Esophagus muscularis mucosa (tissue), 4 donors: ENCODE measurements at regions not wholly inside any gene's neighbourhood (a gene's known extent, or its start where the extent isn't known, plus 50 kb on each side); places are given as distances from the start of the nearest gene placed in this dataset.
A peak's percentile ranks its signal among the peaks of the same experiment; 100 is the strongest.

Experiments used
- DNase-seq: peaks from one replicate; pipeline ENCODE4 v3.0.0-alpha.2; 2017; ENCODE audit errors: extremely low spot score
- H3K27ac ChIP-seq, 4 donors: fragments of 200-600 bp; sonication (generic); replicated peaks in 1 of 4; 1 replicate in 3 of 4; 2 replicates in 1 of 4; pipeline ENCODE4 v1.5.1; 2016 to 2019; ENCODE audit warnings: mild to moderate bottlenecking in 1 of 4
- H3K27me3 ChIP-seq, 4 donors: fragments of 200-600 bp; sonication (generic); one replicate each; pipeline versions ENCODE4 v1.5.1 to v1.6.0; 2016 to 2019
- H3K36me3 ChIP-seq, 4 donors: fragments of 200-600 bp; sonication (generic); one replicate each; pipeline ENCODE4 v1.5.1; 2016 to 2019
- H3K4me1 ChIP-seq, 4 donors: fragments of 200-600 bp; sonication (generic); one replicate each; pipeline ENCODE4 v1.5.1; 2016 to 2019
- H3K4me3 ChIP-seq, 4 donors: fragments of 200-600 bp; sonication (generic); 1 replicate in 2 of 4; 2 replicates in 2 of 4; pipeline ENCODE4 v1.5.1; 2016 to 2019; ENCODE audit warnings: mild to moderate bottlenecking in 4 of 4, moderate library complexity in 1 of 4
- H3K9me3 ChIP-seq, 4 donors: fragments of 200-600 bp; sonication (generic); 1 replicate in 3 of 4; 2 replicates in 1 of 4; pipeline ENCODE4 v1.5.1; 2016 to 2019
- EP300 ChIP-seq: sonication (generic); formaldehyde crosslinking; IDR thresholded peaks from one replicate; pipeline ENCODE4 v1.6.1; 2017; ENCODE audit warnings: antibody characterized with exemption
- POLR2A ChIP-seq: fragments of 450-650 bp; IDR thresholded peaks from one replicate; pipeline ENCODE4 v1.6.1; 2017; ENCODE audit warnings: antibody characterized with exemption, moderate library complexity, mild to moderate bottlenecking, low read depth
- POLR2AphosphoS5 ChIP-seq, 2 donors: sonication (generic); formaldehyde crosslinking; IDR thresholded peaks; one replicate each; pipeline ENCODE4 v1.6.1; 2017; ENCODE audit warnings: antibody characterized with exemption in 2 of 2
- whole genome bisulfite sequencing: methylation state at CpG from one replicate; pipeline ENCODE4 v1.1.5; 2018; 5-methylcytosine and 5-hydroxymethylcytosine counted together
- intact Hi-C: fragments of 100-400 bp; cut with DNase I; formaldehyde crosslinking; loops from one replicate; pipeline ENCODE4 v1.15.1; 2023
- TF ChIP-seq, protein P1 (sequence below), 3 experiments: fragments of 200-600 bp in 2 of 3; fragments of 450-650 bp in 1 of 3; sonication (generic) in 2 of 3; IDR thresholded peaks; one replicate each; pipeline ENCODE4 v1.5.1; 2017 to 2019; ENCODE audit warnings: antibody characterized with exemption in 3 of 3, mild to moderate bottlenecking in 2 of 3, moderate library complexity in 1 of 3

DNA sequence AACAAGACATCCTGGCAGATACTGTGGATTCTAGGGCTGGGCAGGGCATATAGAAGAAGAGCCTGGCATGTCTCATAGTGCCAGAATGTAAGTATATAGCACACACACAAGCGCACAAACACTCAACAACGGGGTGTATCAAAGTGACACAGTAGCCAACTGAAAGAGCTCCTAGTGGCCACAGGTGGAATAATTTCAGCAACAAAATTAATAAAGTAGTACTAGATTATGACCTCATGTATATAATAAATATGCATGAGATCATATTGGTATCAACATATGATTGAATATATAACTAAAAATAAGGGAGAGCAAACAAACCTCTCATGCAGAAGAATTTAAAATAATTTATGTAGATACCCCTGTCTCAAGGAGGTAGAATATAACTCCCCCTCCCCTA lies 72.4 kb upstream of the CXCL12 start:
- no peaks in the 10 kb centered on the region for H3K27me3 ChIP-seq
- WGBS = 98% methylated on average over 2 of the region's 2 CpGs
- no peak overlapping the region for H3K4me3 ChIP-seq
- no peaks in the 10 kb centered on the region for H3K36me3 ChIP-seq
- no peak overlapping the region for H3K27ac ChIP-seq
- DNase-seq = peak; percentile 29
- no peaks in the 10 kb centered on the region for H3K9me3 ChIP-seq
- intact Hi-C loops = no loop called here
- TF ChIP-seq, protein P1, sequence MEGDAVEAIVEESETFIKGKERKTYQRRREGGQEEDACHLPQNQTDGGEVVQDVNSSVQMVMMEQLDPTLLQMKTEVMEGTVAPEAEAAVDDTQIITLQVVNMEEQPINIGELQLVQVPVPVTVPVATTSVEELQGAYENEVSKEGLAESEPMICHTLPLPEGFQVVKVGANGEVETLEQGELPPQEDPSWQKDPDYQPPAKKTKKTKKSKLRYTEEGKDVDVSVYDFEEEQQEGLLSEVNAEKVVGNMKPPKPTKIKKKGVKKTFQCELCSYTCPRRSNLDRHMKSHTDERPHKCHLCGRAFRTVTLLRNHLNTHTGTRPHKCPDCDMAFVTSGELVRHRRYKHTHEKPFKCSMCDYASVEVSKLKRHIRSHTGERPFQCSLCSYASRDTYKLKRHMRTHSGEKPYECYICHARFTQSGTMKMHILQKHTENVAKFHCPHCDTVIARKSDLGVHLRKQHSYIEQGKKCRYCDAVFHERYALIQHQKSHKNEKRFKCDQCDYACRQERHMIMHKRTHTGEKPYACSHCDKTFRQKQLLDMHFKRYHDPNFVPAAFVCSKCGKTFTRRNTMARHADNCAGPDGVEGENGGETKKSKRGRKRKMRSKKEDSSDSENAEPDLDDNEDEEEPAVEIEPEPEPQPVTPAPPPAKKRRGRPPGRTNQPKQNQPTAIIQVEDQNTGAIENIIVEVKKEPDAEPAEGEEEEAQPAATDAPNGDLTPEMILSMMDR (IDR thresholded peaks at IDR 0.05) = no peak
- TF ChIP-seq EP300 = no peak
- TF ChIP-seq POLR2AphosphoS5 (IDR thresholded peaks at IDR 0.05) = no peak
- TF ChIP-seq POLR2A = no peak
- peaks cover 0 to 6% (median 0%) of the 10 kb centered on the region in 4 donors for H3K4me1 ChIP-seq

DNA sequence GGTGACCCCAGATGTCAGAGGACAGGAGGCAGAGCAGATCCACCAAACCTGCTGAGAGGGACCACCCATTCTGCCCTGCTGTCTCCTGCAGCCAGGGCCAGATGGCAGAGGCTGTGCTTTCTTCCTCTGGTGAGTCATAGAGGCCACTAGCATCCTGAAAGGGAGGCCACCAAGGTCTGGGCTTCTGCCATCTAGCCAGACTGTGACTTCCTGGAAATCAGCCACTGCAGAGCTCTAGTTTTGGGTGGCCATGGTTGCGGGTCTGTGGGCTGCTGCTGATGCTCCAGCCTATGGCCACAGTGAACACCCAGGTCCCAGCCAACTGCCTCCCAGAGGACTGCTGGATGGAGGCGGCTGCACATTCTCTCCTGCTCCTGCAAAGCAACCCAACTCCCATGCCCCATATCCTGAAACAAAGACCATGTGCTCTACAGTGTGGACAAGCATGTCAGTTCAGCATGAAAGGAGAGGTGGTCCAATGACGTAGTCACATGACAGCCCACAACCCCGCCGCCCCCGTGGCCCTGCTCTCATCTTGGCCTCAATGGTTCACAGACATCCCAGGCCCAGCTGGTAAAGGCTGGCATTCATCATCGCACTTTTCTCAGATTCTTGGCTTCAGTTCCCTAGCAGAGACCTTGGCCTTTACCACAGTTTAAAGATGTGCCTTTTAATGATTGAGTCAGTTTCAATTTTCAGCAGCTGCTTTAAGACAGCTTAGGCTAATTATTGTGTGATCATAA lies 73.9 kb upstream of the CXCL12 start:
- Histone ChIP-seq H3K4me1 (peaks cover 0 to 12% (median 0%) of the 10 kb centered on the region in 4 donors), H3K4me3 (no peak overlapping the region), H3K36me3 (no peaks in the 10 kb centered on the region), H3K27ac (no peak overlapping the region), H3K9me3 (no peaks in the 10 kb centered on the region), H3K27me3 (no peaks in the 10 kb centered on the region)
- 87% methylated on average over 5 of the region's 7 CpGs for WGBS
- peak; percentile 83 for DNase-seq
- intact Hi-C loops = no loop called here
- no peak for TF ChIP-seq POLR2A
- no peak for TF ChIP-seq POLR2AphosphoS5 (IDR thresholded peaks at IDR 0.05)
- TF ChIP-seq EP300 = no peak
- TF ChIP-seq, protein P1 (IDR thresholded peaks at IDR 0.05) = no peak

GRCh38 chr10:44459671-44460070 lies 74.8 kb upstream of the CXCL12 start:
- no peaks in the 10 kb centered on the region for H3K27me3 ChIP-seq
- no peaks in the 10 kb centered on the region for H3K9me3 ChIP-seq
- H3K4me1 ChIP-seq = peaks cover 0 to 14% (median 0%) of the 10 kb centered on the region in 4 donors
- no peak overlapping the region for H3K27ac ChIP-seq
- TF ChIP-seq, protein P1 (IDR thresholded peaks at IDR 0.05) = no peak
- TF ChIP-seq EP300 = no peak
- no peak for TF ChIP-seq POLR2AphosphoS5 (IDR thresholded peaks at IDR 0.05)
- TF ChIP-seq POLR2A = no peak
- no peaks in the 10 kb centered on the region for H3K36me3 ChIP-seq
- intact Hi-C loops = no loop called here
- H3K4me3 ChIP-seq = no peak overlapping the region
- DNase-seq = peak; percentile 66
- WGBS = 70% methylated on average over 2 of the region's 2 CpGs

DNA sequence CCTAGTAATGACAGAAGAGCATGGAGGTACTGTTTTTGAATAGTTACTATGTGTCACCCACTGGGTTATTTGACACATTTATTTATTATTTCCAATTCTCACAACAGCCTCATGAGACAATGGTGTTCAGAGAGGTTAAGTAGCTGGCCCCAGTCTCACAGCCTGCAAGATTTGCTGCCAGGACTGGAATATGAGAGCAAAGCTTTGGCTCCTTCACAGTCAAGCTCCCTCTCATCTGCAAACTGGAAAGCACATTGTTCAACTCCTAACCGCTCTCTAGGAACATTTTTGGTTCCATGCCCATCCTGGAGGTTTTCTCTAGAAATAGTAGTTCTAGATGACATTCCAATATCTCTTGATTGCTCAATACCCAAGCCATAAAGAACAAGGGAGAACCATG lies 75.5 kb upstream of the CXCL12 start:
- 76% methylated on average over 1 of the region's 1 CpG for WGBS

More for the DNA sequence above, 75.5 kb upstream of the CXCL12 start:
- no peaks in the 10 kb centered on the region for H3K9me3 ChIP-seq
- no peak for TF ChIP-seq EP300
- TF ChIP-seq POLR2AphosphoS5 (IDR thresholded peaks at IDR 0.05) = no peak
- no peak for TF ChIP-seq POLR2A
- TF ChIP-seq, protein P1 (IDR thresholded peaks at IDR 0.05) = no peak
- H3K4me3 ChIP-seq = no peak overlapping the region
- intact Hi-C loops = no loop called here
- DNase-seq = peak; percentile 19
- H3K4me1 ChIP-seq = peaks cover 0 to 14% (median 0%) of the 10 kb centered on the region in 4 donors
- H3K36me3 ChIP-seq = no peaks in the 10 kb centered on the region
- no peak overlapping the region for H3K27ac ChIP-seq
- no peaks in the 10 kb centered on the region for H3K27me3 ChIP-seq
